GM12872 (cell line): ENCODE measurements at regions not wholly inside any gene's neighbourhood (a gene's known extent, or its start where the extent isn't known, plus 50 kb on each side); places are given as distances from the start of the nearest gene placed in this dataset.

Experiments
- CTCF ChIP-seq: IDR thresholded peaks from 3 replicates; pipeline ENCODE4 v1.5.1; 2011; ENCODE audit warnings: low read depth, mild to moderate bottlenecking, low read length, moderate library complexity; ENCODE audit not compliant: insufficient read depth

GRCh38 chr1:198472997-198473396 is 67.5 kb downstream of the ATP6V1G3 start:
- no peak for TF ChIP-seq CTCF

- no peak for TF ChIP-seq CTCF
These were observed 68.4 kb downstream of the ATP6V1G3 start for GRCh38 chr1:198472119-198472518.

GRCh38 chr1:198467907-198468306 is 72.6 kb downstream of the ATP6V1G3 start:
- TF ChIP-seq CTCF: no peak

GRCh38 chr1:198467342-198467741 is 73.1 kb downstream of the ATP6V1G3 start:
- TF ChIP-seq CTCF: no peak

- TF ChIP-seq CTCF: peak; percentile 49
These were observed 75.0 kb downstream of the ATP6V1G3 start for GRCh38 chr1:198465201-198466144.

- TF ChIP-seq CTCF: no peak
These were observed 76.8 kb downstream of the ATP6V1G3 start for GRCh38 chr1:198463709-198464108.

- TF ChIP-seq CTCF: no peak
These were observed 78.0 kb downstream of the ATP6V1G3 start for GRCh38 chr1:198462365-198463019.
